Mesenchymal stem cell (in vitro differentiated cells and primary cell): ENCODE measurements at regions not wholly inside any gene's neighbourhood (a gene's known extent, or its start where the extent isn't known, plus 50 kb on each side); places are given as distances from the start of the nearest gene placed in this dataset.

Experiments used
- DNase-seq: peaks from one replicate; pipeline ENCODE4 v3.0.0-alpha.2; 2013
- H2AFZ ChIP-seq: one replicate; pipeline ENCODE4 v1.6.1; 2013; ENCODE audit warnings: low read depth, mild to moderate bottlenecking, control low read depth, inconsistent platforms, low read length, moderate library complexity
- H2AK5ac ChIP-seq: 2 replicates; pipeline ENCODE4 v1.6.1; 2013; ENCODE audit warnings: low read length, moderate library complexity, mild to moderate bottlenecking, inconsistent platforms; ENCODE audit not compliant: severe bottlenecking
- H2BK120ac ChIP-seq: one replicate; pipeline ENCODE4 v1.6.1; 2013; ENCODE audit warnings: low read depth, mild to moderate bottlenecking, inconsistent platforms, low read length, moderate library complexity
- H2BK12ac ChIP-seq, 2 experiments: one replicate each; pipeline ENCODE4 v1.6.1; 2013; ENCODE audit warnings: inconsistent platforms in 2 of 2, low read length in 2 of 2, mild to moderate bottlenecking in 2 of 2, moderate library complexity in 2 of 2, control low read depth in 1 of 2
- H2BK15ac ChIP-seq: one replicate; pipeline ENCODE4 v1.6.1; 2013; ENCODE audit warnings: mild to moderate bottlenecking, low read depth, inconsistent platforms; ENCODE audit not compliant: poor library complexity, severe bottlenecking
- H2BK5ac ChIP-seq: 2 replicates; pipeline ENCODE4 v1.6.1; 2013; ENCODE audit warnings: low read depth, mild to moderate bottlenecking, low read length, control low read depth, inconsistent platforms; ENCODE audit not compliant: poor library complexity, severe bottlenecking
- H3K14ac ChIP-seq, 2 experiments: one replicate each; pipeline ENCODE4 v1.6.1; 2013; ENCODE audit warnings: inconsistent platforms in 2 of 2, low read length in 2 of 2, control low read depth in 1 of 2, mild to moderate bottlenecking in 1 of 2, moderate library complexity in 1 of 2
- H3K18ac ChIP-seq, 2 experiments: one replicate each; pipeline ENCODE4 v1.6.1; 2013; ENCODE audit warnings: inconsistent platforms in 2 of 2, low read length in 2 of 2, control low read depth in 1 of 2, low read depth in 1 of 2, mild to moderate bottlenecking in 1 of 2
- H3K23ac ChIP-seq, 2 experiments: one replicate each; pipeline ENCODE4 v1.6.1; 2013; ENCODE audit warnings: inconsistent platforms in 2 of 2, low read length in 2 of 2, mild to moderate bottlenecking in 2 of 2, moderate library complexity in 2 of 2, control low read depth in 1 of 2
- H3K27ac ChIP-seq: 2 replicates; pipeline ENCODE4 v1.5.1; 2013; ENCODE audit warnings: mild to moderate bottlenecking, moderate library complexity, low read length, control low read depth, inconsistent platforms; ENCODE audit not compliant: poor library complexity, severe bottlenecking
- H3K27me3 ChIP-seq, 2 experiments: 2 replicates each; pipeline versions ENCODE4 v1.6.1 to v1.7.0; 2013; ENCODE audit warnings: low read length in 2 of 2, mild to moderate bottlenecking in 2 of 2, moderate library complexity in 2 of 2, control low read depth in 1 of 2, inconsistent platforms in 1 of 2; ENCODE audit not compliant: control insufficient read depth in 1 of 2, insufficient read depth in 1 of 2
- H3K36me3 ChIP-seq, 2 experiments: 2 replicates each; pipeline versions ENCODE4 v1.6.1 to v1.7.0; 2013; ENCODE audit warnings: low read length in 2 of 2, control low read depth in 1 of 2, inconsistent platforms in 1 of 2, low read depth in 1 of 2, mild to moderate bottlenecking in 1 of 2; ENCODE audit not compliant: insufficient read depth in 2 of 2, control insufficient read depth in 1 of 2
- H3K4ac ChIP-seq, 2 experiments: one replicate each; pipeline ENCODE4 v1.6.1; 2013; ENCODE audit warnings: inconsistent platforms in 2 of 2, low read length in 2 of 2, mild to moderate bottlenecking in 2 of 2, moderate library complexity in 2 of 2, control low read depth in 1 of 2, low read depth in 1 of 2
- H3K4me1 ChIP-seq: 2 replicates; pipeline ENCODE4 v1.6.1; 2013; ENCODE audit warnings: low read depth, low read length, control low read depth; ENCODE audit not compliant: control insufficient read depth, insufficient read depth
- H3K4me2 ChIP-seq: 2 replicates; pipeline ENCODE4 v1.6.1; 2013; ENCODE audit warnings: low read length, mild to moderate bottlenecking, inconsistent platforms; ENCODE audit not compliant: poor library complexity, severe bottlenecking
- H3K4me3 ChIP-seq, 2 experiments: 2 replicates each; pipeline versions ENCODE4 v1.5.1 to v1.7.0; 2013; ENCODE audit warnings: low read length in 2 of 2, mild to moderate bottlenecking in 2 of 2, control low read depth in 1 of 2, low read depth in 1 of 2; ENCODE audit not compliant: insufficient read depth in 1 of 2
- H3K79me1 ChIP-seq: replicated peaks from 2 replicates; pipeline ENCODE4 v1.6.1; 2013; ENCODE audit warnings: mild to moderate bottlenecking, control low read depth, low read length, inconsistent platforms; ENCODE audit not compliant: poor library complexity, severe bottlenecking
- H3K9ac ChIP-seq: 2 replicates; pipeline ENCODE4 v1.7.0; 2013; ENCODE audit warnings: mild to moderate bottlenecking, low read length, moderate library complexity
- H3K9me3 ChIP-seq: 2 replicates; pipeline ENCODE4 v1.7.0; 2013; ENCODE audit warnings: mild to moderate bottlenecking, low read length; ENCODE audit not compliant: control insufficient read depth
- H4K8ac ChIP-seq: one replicate; pipeline ENCODE4 v1.6.1; 2013; ENCODE audit warnings: inconsistent platforms, mild to moderate bottlenecking, low read length, moderate library complexity
- H4K91ac ChIP-seq: one replicate; pipeline ENCODE4 v1.6.1; 2013; ENCODE audit warnings: mild to moderate bottlenecking, low read length, inconsistent platforms
- WGBS: methylation state at CpG from one replicate; pipeline ENCODE4 v1.1.7; 2013; ENCODE audit warnings: mixed read lengths; 5-methylcytosine and 5-hydroxymethylcytosine counted together

- H4K8ac ChIP-seq: no peak overlapping the region
- H2BK120ac ChIP-seq: no peak overlapping the region
- H3K27ac ChIP-seq: no peak overlapping the region
- WGBS: 22% methylated on average over 16 of the region's 19 CpGs
- H3K4me2 ChIP-seq: no peak overlapping the region
- H3K9ac ChIP-seq: no peak overlapping the region
- H3K18ac ChIP-seq: no peak overlapping the region
- H3K9me3 ChIP-seq: no peaks in the 10 kb centered on the region
- H3K14ac ChIP-seq: no peak overlapping the region
- H3K79me1 ChIP-seq: no peaks in the 10 kb centered on the region
- no peak overlapping the region for H3K4ac ChIP-seq
- no peak for DNase-seq
- H2AFZ ChIP-seq: no peak overlapping the region
- no peak overlapping the region for H3K23ac ChIP-seq
- H2AK5ac ChIP-seq: no peak overlapping the region
- H4K91ac ChIP-seq: no peak overlapping the region
- H3K4me1 ChIP-seq: no peaks in the 10 kb centered on the region
- no peak overlapping the region for H3K4me3 ChIP-seq
- no peaks in the 10 kb centered on the region for H3K36me3 ChIP-seq
- H2BK5ac ChIP-seq: no peak overlapping the region
- H3K27me3 ChIP-seq: no peaks in the 10 kb centered on the region
- H2BK15ac ChIP-seq: no peak overlapping the region
- no peak overlapping the region for H2BK12ac ChIP-seq
Observed at GRCh38 chr1:5424802-5425703, 567.2 kb downstream of the NPHP4 start.

GRCh38 chr1:5423109-5423508, 569.1 kb downstream of the NPHP4 start:
- Histone ChIP-seq H3K36me3 (no peaks in the 10 kb centered on the region), H3K14ac (no peak overlapping the region), H3K79me1 (no peaks in the 10 kb centered on the region)

GRCh38 chr1:5419501-5419900, 572.7 kb downstream of the NPHP4 start:
- Histone ChIP-seq H2BK5ac (no peak overlapping the region), H4K91ac (no peak overlapping the region), H3K18ac (no peak overlapping the region), H3K27ac (no peak overlapping the region), H2BK15ac (no peak overlapping the region), H3K4me3 (no peak overlapping the region), H3K4ac (no peak overlapping the region), H3K4me1 (no peaks in the 10 kb centered on the region), H2AFZ (no peak overlapping the region), H2BK12ac (no peak overlapping the region), H2AK5ac (no peak overlapping the region), H3K4me2 (no peak overlapping the region), H3K9me3 (no peaks in the 10 kb centered on the region), H3K23ac (no peak overlapping the region), H3K36me3 (no peaks in the 10 kb centered on the region), H3K27me3 (no peaks in the 10 kb centered on the region), H4K8ac (no peak overlapping the region), H3K79me1 (no peaks in the 10 kb centered on the region), H3K14ac (no peak overlapping the region), H2BK120ac (no peak overlapping the region), H3K9ac (no peak overlapping the region)
- no peak for DNase-seq
- 61% methylated on average over 4 of the region's 4 CpGs for WGBS

More at GRCh38 chr1:5423109-5423508, 569.1 kb downstream of the NPHP4 start:
- DNase-seq: no peak
- Histone ChIP-seq H3K4me2 (no peak overlapping the region), H3K4me3 (no peak overlapping the region), H2BK15ac (no peak overlapping the region), H4K8ac (no peak overlapping the region), H3K9ac (no peak overlapping the region), H2AK5ac (no peak overlapping the region), H3K27me3 (no peaks in the 10 kb centered on the region), H2BK12ac (no peak overlapping the region), H3K4me1 (no peaks in the 10 kb centered on the region), H3K27ac (no peak overlapping the region), H3K9me3 (no peaks in the 10 kb centered on the region), H4K91ac (no peak overlapping the region), H2BK5ac (no peak overlapping the region), H3K23ac (no peak overlapping the region), H3K18ac (no peak overlapping the region), H3K4ac (no peak overlapping the region), H2AFZ (no peak overlapping the region), H2BK120ac (no peak overlapping the region)
- WGBS: 33% methylated on average over 10 of the region's 10 CpGs

GRCh38 chr1:5416518-5416917, 575.7 kb downstream of the NPHP4 start:
- DNase-seq: no peak
- H3K4ac ChIP-seq: no peak overlapping the region
- H4K91ac ChIP-seq: no peak overlapping the region
- no peak overlapping the region for H2AK5ac ChIP-seq
- H2BK15ac ChIP-seq: no peak overlapping the region
- H3K14ac ChIP-seq: no peak overlapping the region
- no peak overlapping the region for H2BK12ac ChIP-seq
- no peak overlapping the region for H3K4me3 ChIP-seq
- no peaks in the 10 kb centered on the region for H3K4me1 ChIP-seq
- H3K23ac ChIP-seq: no peak overlapping the region
- H3K18ac ChIP-seq: no peak overlapping the region
- no peak overlapping the region for H3K4me2 ChIP-seq
- no peak overlapping the region for H2AFZ ChIP-seq
- H3K27ac ChIP-seq: no peak overlapping the region
- H3K36me3 ChIP-seq: no peaks in the 10 kb centered on the region
- no peak overlapping the region for H2BK5ac ChIP-seq
- no peaks in the 10 kb centered on the region for H3K9me3 ChIP-seq
- WGBS: 58% methylated on average over 2 of the region's 2 CpGs
- no peak overlapping the region for H3K9ac ChIP-seq
- H4K8ac ChIP-seq: no peak overlapping the region
- no peak overlapping the region for H2BK120ac ChIP-seq
- no peaks in the 10 kb centered on the region for H3K79me1 ChIP-seq
- no peaks in the 10 kb centered on the region for H3K27me3 ChIP-seq
